GM23248 (cell line): ENCODE measurements at regions not wholly inside any gene's neighbourhood (a gene's known extent, or its start where the extent isn't known, plus 50 kb on each side); places are given as distances from the start of the nearest gene placed in this dataset.

ENCODE experiments used
- EZH2 ChIP-seq: fragments of 200-600 bp; sonication (generic); IDR thresholded peaks from 2 replicates; pipeline ENCODE4 v1.6.1; 2018; ENCODE audit warnings: antibody characterized with exemption, mild to moderate bottlenecking; ENCODE audit not compliant: insufficient read depth, poor library complexity, severe bottlenecking
- EZH2phosphoT487 ChIP-seq: fragments of 200-600 bp; sonication (generic); IDR thresholded peaks from 2 replicates; pipeline ENCODE4 v1.6.1; 2018; ENCODE audit warnings: antibody characterized with exemption, moderate library complexity, mild to moderate bottlenecking, low read depth; ENCODE audit not compliant: insufficient read depth

DNA sequence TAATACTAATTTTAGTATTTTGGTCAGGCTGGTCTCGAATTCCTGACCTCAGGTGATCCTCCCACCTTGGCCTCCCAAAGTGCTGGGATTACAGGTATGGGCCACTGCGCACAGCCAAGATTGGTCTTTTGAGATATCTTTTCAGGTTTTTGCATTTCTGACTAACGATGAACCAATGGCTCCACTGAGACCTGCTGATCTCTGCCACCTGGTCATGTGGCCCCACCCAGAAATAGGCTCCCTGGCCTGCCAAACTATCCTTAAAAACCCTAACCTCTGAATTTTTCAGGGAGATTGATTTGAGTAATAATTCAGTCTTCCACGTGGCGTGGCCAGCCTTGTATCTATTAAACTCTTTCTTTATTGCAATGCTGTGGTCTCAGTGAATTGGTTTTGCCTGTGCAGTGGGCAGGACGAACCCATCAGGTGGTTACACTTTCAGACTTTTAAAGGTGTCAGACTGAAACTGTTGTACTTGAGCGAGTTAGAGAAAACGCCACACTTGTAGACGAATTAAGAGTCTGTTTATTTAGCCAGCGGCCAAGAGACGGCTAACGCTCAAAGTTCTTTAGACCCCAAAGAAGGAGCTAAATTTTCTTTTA lies 85.8 kb upstream of the MSH6 start:
- no peak for TF ChIP-seq EZH2phosphoT487
- TF ChIP-seq EZH2 = no peak
